ENCODE measurements at regions not wholly inside any gene's neighbourhood (a gene's known extent, or its start where the extent isn't known, plus 50 kb on each side); places are given as distances from the start of the nearest gene placed in this dataset.
"Not testable (repeated sequence)": the region's sequence is repeated elsewhere in the genome, so short reads cannot be mapped to it uniquely, and the experiment has no call there.

DNA sequence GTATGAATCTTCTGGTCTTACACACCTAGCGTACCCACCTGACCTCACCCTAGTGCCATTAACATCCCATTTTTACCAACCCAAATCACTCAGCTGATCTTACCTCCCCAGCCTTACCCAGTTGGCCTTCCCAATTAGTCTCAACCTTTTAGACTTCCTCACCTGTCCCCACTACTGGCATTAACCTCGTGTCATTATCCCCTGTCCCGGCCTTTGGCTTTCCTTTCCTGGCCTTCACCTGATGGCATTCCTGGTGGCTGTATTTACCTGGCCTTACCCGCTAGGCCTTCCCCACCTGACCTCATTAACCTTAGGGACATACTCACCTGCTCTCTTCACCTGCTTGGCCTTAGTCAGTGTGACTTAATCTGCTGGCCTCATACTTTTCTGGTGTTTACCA lies 104.1 kb downstream of the IL12A start:
- H3K4me3 ChIP-seq (replicated peaks; ENCODE audit: low read depth, low read length) = no peak overlapping the region
- TF ChIP-seq, protein P1, sequence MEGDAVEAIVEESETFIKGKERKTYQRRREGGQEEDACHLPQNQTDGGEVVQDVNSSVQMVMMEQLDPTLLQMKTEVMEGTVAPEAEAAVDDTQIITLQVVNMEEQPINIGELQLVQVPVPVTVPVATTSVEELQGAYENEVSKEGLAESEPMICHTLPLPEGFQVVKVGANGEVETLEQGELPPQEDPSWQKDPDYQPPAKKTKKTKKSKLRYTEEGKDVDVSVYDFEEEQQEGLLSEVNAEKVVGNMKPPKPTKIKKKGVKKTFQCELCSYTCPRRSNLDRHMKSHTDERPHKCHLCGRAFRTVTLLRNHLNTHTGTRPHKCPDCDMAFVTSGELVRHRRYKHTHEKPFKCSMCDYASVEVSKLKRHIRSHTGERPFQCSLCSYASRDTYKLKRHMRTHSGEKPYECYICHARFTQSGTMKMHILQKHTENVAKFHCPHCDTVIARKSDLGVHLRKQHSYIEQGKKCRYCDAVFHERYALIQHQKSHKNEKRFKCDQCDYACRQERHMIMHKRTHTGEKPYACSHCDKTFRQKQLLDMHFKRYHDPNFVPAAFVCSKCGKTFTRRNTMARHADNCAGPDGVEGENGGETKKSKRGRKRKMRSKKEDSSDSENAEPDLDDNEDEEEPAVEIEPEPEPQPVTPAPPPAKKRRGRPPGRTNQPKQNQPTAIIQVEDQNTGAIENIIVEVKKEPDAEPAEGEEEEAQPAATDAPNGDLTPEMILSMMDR (IDR thresholded peaks at IDR 0.05; ENCODE audit: low read length, missing control alignments) = no peak
- DNase-seq (ENCODE audit: low read depth) = no peak

DNA sequence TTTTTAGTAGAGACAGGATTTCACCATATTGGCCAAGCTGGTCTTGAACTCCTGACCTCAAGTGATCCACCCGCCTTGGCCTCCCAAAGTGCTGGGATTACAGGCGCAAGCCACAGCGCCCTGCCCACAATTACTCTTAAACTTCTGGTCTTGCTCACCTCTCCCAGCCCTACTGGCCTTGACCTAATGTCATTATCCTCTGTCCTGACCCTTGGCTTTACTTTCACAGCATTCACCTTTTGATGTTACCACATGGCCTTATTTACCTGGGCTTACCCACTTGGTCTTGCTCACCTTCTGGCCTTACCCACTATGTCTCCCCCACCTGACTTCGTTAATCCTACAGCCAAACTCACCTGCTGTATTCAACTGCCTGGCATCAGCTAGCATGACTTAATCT lies 105.9 kb downstream of the IL12A start:
- H3K4me3 ChIP-seq (replicated peaks; ENCODE audit: low read depth, low read length) = no peak overlapping the region
- DNase-seq (ENCODE audit: low read depth) = no peak
- TF ChIP-seq, protein P1 (IDR thresholded peaks at IDR 0.05; ENCODE audit: low read length, missing control alignments) = no peak

DNA sequence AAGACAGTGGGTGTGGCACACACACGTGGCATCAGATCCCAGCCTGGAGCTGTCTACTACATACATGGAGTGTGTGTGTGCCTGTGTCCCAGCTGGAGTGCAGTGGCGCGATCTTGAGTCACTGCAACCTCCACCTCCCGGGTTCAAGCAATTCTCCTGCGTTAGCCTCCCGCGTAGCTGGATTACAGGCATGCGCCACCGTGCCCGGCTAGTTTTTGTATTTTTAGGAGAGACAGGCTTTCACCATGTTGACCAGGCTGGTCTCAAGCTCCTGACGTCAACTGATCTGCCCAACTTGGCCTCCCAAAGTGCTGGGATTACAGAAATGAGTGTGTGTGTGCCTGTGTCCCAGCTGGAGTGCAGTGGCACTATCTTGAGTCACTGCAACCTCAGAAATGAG lies 108.8 kb downstream of the IL12A start:
- no peak overlapping the region for H3K4me3 ChIP-seq (replicated peaks; ENCODE audit: low read depth, low read length)
- TF ChIP-seq, protein P1 (IDR thresholded peaks at IDR 0.05; ENCODE audit: low read length, missing control alignments) = no peak
- DNase-seq (ENCODE audit: low read depth) = no peak

DNA sequence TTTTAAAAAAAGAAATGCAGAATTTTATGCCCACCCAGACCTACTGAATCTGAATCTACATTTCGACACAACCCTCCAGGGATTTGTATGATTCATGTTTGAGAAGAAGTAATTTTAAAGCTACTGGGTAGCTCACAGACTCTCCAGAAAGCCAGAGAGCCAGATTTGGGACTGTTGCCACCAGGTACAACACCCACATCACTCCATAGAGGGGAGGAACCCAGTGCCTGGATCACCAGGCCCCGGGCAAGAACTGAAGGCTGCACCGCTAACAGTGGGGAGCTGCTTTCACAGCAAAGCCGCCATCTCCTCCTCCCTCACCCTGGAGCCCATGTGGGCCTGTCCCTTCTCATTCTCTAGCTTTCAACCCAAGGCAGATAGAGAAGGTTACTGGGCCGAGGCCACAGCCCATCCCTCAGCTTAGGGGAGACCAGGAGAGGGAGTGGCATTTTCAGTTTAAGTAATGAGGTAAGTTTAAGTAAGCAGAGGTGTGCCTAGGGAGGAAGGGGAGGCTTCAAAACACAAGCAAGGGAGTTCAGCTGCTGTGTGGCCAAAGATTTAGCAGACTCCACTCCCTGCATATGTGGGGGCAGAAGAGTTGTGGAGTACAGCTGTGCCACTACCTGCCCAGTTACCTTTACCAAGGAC lies 109.8 kb downstream of the IL12A start:
- peak; percentile 52 for DNase-seq (ENCODE audit: low read depth)
- no peak overlapping the region for H3K4me3 ChIP-seq (replicated peaks; ENCODE audit: low read depth, low read length)
- TF ChIP-seq, protein P1 (IDR thresholded peaks at IDR 0.05; ENCODE audit: low read length, missing control alignments) = no peak

DNA sequence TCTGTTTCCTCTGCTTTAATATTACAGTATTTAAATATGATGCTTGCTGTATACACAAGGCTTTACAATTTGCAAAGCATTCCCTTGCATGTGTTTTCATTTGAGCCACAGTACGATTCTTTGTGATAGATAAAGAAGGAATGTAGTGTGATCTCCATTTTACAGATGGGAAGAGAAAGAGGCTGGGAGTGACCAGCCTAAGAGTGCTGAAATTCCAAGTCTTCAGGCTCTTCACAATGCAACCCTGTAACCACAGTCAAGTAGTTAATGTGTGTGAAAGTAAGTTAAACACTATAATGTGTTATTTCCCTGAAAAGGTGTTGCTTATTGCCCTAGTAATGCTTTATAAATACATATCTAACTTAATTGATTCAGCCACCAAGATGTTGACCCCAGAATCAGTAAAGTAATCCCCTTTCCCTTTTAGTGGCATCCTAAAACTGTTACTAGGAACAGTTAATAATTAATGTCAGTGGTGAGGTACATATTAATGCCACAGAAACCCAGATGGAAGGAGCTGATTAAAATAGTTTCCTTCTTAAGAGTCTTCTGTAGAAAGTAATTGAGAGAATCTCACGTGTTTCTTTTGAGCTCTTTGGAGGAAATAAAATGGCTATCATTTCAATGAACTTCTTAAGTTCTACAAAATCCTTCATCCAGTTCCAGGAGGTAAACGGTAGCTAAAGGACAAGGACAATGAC lies 110.4 kb downstream of the IL12A start:
- H3K4me3 ChIP-seq (replicated peaks; ENCODE audit: low read depth, low read length) = no peak overlapping the region
- TF ChIP-seq, protein P1 (IDR thresholded peaks at IDR 0.05; ENCODE audit: low read length, missing control alignments) = no peak
- DNase-seq (ENCODE audit: low read depth) = no peak

DNA sequence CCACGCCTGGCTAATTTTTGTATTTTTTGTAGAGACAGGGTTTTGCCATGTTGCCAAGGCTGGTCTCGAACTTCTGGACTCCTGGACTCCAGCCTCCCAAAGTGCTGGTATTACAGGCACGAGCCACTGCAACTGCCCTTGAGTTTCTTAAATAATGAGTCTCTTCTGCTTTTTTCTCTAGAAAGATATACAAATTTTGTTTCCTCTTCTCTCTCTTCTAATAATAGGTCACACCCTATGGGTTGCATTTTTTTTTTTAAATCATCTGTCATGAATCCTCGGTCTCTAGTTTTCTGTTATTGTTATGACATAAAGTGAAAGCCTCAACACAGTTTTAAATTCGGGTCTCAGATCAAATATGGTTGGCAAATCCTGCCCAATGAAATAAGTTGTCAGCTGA lies 111.2 kb downstream of the IL12A start:
- no peak for DNase-seq (ENCODE audit: low read depth)
- TF ChIP-seq, protein P1 (IDR thresholded peaks at IDR 0.05; ENCODE audit: low read length, missing control alignments) = no peak
- H3K4me3 ChIP-seq (replicated peaks; ENCODE audit: low read depth, low read length) = no peak overlapping the region

DNA sequence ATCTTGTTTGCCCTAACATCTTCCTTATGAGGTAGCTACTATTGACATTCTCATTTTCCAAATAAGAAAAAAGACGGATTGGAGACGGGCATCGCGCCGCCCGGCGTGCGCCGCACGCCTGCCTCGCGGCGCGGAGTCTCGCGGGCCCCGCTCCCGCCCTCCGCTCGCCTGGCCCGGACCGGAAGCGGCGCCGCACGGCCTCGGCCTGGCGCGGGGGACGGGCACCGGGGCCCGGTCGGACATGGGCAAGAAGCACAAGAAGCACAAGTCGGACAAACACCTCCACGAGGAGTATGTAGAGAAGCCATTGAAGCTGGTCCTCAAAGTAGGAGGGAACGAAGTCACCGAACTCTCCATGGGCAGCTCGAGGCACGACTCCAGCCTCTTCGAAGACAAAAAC lies 112.0 kb downstream of the IL12A start:
- TF ChIP-seq, protein P1 (IDR thresholded peaks at IDR 0.05; ENCODE audit: low read length, missing control alignments) = no peak

DNA sequence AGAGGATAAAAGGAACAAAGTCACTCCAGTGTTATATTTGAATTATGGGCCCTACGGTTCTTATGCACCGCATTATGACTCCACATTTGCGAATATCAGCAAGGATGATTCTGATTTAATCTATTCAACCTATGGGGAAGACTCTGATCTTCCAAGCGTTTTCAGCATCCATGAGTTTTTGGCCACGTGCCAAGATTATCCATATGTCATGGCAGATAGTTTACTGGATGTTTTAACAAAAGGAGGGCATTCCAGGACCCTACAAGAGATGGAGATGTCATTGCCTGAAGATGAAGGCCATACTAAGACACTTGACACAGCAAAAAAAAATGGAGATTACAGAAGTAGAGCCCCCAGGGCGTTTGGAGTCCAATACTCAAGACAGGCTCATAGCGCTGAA lies 113.4 kb downstream of the IL12A start:
- not testable (repeated sequence) for H3K4me3 ChIP-seq (replicated peaks; ENCODE audit: low read depth, low read length); DNase-seq (ENCODE audit: low read depth)

More for the DNA sequence above, 112.0 kb downstream of the IL12A start:
- H3K4me3 ChIP-seq (replicated peaks; ENCODE audit: low read depth, low read length) = no peak overlapping the region
- no peak for DNase-seq (ENCODE audit: low read depth)
